ENCODE measurements at regions not wholly inside any gene's neighbourhood (a gene's known extent, or its start where the extent isn't known, plus 50 kb on each side); places are given as distances from the start of the nearest gene placed in this dataset.
"Not testable (repeated sequence)": the region's sequence is repeated elsewhere in the genome, so short reads cannot be mapped to it uniquely, and the experiment has no call there.

DNA sequence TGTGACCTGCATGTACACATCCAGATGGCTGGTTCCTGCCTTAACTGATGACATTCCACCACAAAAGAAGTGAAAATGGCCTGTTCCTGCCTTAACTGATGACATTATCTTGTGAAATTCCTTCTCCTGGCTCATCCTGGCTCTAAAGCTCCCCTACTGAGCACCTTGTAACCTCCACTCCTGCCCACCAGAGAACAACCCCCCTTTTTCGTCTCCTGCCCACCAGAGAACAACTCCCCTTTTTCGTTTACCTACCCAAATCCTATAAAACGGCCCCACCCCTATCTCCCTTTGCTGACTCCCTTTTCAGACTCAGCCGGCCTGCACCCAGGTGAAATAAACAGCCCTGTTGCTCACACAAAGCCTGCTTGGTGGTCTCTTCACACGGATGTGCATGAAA is 212.2 kb downstream of the KITLG start:
- not testable (repeated sequence) for DNase-seq (ENCODE audit: low spot score)

DNA sequence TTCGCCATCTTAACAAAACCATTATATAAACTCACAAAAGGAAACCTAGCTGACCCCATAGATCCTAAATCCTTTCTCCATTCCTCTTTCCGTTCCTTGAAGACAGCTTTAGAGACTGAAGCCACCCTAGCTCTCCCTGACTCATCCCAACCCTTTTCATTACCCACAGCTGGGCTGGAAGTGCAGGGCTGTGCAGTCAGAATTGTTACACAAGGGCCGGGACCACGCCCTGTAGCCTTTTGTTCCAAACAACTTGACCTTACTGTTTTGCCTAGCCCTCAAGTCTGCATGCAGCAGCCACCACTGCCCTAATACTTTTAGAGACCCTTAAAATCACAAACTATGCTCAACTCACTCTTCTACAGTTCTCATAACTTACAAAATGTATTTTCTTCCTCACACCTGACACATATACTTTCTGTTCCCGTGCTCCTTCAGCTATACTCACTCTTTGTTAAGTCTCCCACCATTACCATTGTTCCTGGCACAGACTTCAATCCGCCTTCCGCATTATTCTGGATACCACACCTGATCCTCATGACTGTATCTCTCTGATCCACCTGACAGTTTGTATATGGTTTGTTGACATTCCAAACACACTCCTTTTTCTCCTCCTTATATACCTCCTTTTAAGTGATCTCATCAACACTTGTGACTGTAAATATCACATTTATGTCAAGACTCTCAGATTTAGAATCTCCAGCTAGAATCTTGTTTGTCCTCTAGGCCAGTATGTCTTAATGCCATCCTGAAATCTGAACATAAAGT is 208.7 kb downstream of the KITLG start:
- no peak for DNase-seq (ENCODE audit: low spot score)

DNA sequence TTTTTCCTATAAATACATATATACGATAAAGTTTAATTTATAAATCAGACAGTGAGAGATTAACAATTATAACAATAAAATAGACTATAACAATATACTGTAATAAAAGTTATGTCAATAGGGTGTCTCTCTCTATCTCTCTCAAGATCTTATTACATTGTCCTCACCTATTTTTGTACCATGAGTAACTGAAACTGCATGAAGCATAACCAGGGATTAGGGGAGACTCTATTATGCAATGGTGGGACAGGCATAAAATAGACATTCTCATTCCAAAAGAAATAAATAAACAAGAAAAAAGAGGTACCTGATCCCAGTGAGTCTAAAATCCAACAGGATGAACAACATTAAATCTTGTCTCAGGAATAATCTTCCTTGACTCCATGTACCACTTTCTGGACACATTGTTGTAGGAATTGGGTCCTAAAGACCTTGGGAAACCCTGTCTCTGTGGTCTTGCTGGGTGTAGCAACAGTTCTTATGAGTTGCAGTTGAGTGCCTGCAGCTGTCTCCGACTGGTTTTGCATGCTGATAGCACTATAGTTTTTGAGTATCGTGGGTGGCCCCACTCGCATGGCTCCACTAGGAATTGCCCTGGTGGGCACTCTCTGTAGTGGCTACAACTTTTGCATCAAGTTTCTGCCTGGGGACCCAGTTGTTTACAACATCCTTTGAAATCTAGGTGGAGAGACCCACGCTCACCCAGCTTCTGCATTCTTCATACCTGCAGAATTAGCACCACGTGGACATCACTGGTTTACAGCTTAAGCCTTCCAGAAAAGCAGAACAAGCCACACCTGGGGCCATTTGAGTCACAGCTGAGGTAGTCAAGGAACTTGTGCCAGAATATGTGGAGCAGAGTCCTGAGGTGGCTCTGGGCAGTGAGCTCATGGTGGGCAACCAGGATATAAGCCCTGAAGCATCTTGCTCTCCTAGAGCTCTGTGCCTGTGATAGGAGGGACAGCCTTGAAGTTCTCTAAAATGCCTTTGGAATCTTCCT is 204.7 kb downstream of the KITLG start:
- no peak for DNase-seq (ENCODE audit: low spot score)

DNA sequence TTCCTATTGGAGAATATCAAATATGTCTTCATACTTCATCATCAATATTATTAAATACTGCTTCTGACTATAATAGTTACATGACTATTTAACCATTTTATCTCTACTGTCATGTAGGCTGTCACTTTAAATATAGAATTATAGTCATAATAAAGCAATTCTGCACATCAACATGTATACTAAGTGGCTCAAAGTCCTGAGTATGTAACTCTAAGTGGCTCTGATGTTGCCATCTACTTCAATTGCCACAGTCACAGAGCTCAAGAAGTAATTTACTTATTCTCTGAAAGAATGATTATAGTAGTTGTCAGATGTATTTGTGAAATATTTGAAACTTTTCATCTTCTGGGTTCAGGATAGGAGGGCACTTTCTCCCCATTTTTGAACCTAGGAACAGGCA is 202.3 kb downstream of the KITLG start:
- DNase-seq (ENCODE audit: low spot score): no peak

DNA sequence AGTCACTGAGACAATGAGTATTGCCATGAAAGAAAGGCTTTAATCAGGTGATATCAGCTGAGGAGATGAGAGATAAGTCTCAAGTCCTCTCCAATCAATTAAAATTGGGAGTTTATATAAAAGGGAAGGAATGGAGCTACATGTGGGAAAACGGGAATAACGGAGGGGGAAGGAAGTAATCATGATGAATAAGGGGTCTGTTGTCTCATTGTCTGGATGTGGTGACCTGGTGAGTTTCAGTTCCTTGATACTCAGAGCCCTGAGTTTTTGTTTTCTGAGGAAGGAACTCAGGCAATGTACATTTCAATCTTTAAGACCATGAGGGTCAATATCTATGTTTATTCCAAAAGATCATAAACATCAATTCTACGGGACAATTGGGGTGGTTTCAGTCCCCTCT is 198.8 kb downstream of the KITLG start:
- DNase-seq (ENCODE audit: low spot score): no peak

DNA sequence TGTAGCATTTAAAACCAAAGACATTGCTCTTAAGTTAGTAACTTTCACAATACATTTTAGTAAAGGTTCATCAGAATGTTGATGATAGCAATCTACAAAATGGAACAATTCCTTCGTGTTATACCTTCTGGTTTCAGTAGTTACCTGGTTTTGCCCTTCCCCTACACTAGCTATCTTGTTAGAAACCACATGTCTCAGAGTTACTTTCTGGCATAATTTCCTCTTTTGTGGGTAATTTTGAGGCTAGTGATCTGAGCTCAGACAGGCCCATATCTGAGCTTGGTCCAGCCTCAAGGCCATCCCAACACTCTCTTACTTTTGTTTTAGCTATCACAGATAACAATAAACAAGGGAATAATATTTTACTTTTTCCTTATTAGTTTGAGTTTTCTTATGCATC is 196.9 kb downstream of the KITLG start:
- no peak for DNase-seq (ENCODE audit: low spot score)

DNA sequence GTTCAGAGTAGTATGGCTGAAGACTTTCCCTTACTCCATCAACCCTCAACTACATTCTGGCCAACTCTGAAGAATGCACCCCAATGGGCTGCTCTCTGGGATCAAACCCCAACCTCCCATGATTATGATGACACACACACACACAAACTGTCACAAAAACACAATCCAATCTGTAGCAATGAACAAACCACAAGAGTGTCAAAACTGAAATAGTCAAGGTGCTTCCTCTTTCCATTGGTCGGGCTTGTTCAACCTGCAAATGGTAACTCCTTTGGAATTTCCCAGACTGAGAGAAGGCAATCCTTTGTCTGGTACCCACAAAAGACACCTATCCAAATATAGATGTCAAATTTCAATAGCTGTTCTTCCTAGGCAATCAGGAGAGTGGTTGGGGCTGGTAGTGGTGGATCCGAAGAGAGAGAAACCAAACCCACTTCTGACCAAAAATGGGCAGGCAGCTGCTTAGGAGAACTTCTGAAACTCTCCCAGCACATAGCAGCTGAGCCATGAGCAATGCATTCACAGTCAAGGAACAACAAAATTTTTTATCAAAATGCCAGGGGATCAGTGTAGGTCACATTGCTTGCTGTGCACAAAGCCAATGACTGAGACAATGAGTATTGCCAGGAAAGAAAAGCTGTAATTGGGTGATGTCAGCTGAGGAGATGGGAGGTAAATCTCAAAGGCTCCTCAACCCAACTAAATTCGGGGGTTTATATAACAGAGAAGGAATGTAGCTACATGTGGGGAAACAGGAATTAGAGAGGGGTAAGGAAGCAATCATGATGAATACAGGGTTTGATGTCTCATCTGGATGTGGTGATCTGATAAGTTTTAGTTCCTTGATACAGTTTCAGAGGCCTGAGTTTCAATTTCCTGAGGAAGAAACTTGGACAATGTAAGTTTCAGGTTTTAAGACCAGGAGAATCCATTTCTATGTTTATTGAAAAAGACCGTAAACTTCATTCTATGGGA is 191.4 kb downstream of the KITLG start:
- no peak for DNase-seq (ENCODE audit: low spot score)

DNA sequence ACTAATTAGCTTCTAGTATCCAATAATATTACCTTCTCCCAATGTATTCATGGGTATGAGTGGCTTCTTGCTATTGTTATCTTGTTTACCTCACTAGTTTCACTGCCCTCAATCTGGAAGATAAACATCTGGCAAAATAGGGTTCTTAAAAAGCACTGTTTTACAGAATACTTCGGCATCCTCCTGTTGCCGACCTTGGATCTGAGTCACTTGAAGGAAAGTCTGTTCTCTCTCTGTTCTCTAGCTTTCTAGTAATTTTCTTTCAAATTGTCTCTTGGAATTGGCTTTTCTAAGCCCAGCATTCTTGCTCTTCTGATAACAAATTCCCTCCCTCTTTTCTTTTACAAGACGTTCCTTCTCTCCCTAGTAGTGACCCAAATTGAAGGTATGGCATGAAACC is 189.5 kb downstream of the KITLG start:
- no peak for DNase-seq (ENCODE audit: low spot score)

DNA sequence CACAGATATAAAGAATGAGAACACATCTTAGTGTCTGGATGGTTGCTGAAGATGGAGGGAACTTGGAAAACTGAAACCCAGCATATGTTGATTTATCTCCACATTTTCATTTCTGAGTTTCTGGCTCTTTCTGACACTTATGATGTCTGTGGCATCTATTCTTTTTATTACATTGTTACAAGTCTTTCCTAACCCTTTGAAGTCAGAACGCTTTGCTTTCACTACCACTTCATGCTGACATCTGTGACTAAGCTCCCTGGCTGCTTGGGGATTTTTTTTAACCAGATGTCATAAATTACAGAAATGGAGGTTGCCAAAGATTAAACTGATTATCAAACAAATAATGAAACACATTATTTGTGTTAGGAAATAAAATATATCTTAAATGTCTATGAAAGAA is 188.7 kb downstream of the KITLG start:
- DNase-seq (ENCODE audit: low spot score): peak; percentile 20

DNA sequence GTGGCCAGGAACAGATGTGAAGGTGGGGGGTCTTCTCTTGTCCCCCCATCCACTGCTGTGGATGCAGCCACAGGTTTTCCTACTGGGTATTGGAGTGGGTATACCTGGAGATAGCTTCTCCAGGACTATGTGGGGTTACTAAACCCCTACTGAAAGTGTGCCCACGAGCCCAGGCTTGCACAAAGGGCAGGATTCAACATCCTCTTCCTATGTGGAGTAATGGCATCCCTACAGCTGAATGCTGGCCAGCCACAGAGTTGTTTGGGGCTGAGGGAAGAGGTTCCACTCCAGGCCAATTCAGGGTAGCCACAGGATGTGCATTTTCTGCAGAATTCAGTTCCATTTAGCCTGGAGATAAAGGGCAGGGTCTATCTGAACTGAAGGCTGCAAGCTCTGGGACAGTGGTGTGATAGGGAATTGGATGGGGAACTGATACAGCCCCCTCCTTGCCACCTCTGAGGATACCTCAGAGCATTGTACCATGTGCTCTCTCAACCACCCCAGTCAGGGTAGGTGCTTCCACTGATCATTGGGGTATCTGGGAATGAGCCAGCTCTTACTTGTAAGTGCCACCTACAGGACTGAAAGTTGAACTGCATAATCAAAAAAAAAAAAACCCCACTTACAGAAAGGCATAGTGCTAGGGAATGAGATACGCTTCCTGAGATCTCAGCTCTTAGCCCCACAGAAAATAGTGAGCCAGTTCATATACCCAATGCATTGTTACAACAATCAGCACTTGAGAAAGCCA is 187.1 kb downstream of the KITLG start:
- peak; percentile 43 for DNase-seq (ENCODE audit: low spot score)

DNA sequence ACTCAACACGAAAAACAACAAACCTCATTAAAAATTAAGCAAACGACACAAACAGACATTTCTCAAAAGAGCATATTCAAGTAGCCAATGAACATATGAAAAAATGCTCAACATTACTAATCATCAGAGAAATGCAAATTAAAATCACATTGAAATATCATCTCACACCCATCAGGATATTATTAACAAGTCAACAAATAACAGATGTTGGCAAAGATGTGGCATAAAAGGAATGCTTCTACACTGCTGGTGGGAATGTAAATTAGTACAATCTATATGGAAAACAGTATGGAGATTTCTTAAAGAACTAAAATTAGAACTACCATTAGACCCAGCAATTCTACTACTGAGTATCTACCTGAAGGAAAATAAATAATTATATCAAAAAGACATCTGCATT is 182.2 kb downstream of the KITLG start:
- DNase-seq (ENCODE audit: low spot score): no peak

DNA sequence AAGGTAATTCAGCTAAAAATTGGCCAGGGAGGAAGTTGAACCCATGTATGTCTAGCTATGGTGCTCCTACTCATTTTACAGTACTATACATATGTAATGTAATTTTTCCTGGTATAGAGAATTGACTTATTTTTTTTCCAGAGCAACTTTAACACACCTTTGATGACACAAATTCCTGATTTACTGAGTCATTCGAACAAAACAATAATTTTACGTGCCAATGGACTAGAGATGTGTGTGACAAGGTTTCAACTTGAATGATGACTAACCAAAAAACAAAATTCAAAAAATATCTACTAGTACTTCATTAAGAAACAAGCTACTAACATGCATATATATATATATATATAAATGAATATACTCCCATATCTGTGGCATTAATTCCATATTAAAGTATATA is 180.5 kb downstream of the KITLG start:
- no peak for DNase-seq (ENCODE audit: low spot score)

DNA sequence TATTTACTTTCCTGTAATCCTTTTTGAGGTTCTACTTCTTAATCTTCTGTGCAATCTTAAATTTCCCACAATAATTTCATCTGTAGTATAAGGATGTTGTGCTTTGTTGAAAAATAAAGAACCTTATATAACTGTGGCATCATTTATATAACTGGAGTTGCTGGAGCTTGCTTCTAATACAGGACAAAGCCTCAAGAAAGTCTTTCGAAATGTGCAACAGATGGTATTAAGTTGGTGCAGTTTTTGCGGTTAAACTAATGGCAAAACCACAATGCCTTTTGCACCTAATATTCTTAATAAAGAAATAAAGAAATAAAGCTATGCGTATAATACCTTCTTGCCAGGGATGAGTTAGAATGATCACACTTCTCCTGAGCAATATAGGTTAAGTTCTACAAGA is 180.0 kb downstream of the KITLG start:
- no peak for DNase-seq (ENCODE audit: low spot score)

DNA sequence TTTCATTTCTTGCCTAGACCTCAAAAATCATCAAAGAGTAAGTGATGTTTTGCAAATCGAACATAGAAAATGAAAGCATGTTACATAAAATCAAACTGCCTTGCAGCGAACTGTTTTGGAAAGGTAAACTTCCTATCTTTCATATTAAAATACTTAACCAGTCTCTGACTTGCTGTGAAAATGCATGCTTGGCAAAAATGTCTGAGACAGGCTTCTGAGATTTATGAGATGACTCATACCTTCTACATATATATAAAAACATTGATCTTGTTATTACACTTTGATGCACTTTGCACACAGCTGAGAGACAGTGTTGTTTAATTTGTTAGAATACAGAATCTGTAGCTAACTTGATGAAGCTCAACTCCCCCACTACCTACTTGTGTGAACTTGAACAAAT is 179.1 kb downstream of the KITLG start:
- DNase-seq (ENCODE audit: low spot score): no peak

DNA sequence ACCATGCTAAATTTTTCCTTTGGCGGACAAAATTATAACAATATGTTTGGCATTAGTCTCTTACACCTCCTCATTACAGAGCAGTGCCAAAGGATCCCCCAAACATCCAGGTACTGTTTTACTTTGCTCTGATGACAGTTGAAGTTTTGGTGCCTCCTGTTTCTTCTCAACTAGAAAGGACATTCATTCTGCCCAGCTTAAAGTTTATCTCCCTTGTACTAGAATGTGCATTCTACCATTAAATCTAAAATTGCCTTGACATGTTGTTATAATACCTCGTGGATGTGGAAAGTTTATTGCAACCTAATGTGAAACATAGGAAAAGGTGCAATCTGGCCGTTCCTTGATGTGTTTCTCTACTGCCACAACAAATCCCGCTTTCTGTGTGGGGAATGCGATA is 173.4 kb downstream of the KITLG start:
- no peak for DNase-seq (ENCODE audit: low spot score)

DNA sequence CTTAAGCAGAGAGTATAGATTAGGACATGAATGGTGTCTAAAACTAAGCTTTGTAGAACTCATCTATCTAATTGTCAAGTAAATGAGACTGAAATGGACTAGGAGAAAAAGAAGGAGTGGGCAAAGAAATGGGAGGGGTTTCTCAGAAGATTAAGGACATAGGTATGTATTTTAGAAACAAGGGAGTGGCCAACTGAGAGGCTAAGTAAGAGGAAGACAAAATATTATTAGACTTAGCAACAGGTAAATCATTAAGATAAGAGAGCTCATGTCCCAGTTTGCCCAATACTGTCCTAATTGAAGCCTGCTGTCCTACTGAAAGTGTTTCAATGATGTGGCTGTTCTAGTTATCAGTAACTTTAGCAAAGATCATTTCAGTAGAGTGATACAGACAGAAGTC is 171.4 kb downstream of the KITLG start:
- no peak for DNase-seq (ENCODE audit: low spot score)

DNA sequence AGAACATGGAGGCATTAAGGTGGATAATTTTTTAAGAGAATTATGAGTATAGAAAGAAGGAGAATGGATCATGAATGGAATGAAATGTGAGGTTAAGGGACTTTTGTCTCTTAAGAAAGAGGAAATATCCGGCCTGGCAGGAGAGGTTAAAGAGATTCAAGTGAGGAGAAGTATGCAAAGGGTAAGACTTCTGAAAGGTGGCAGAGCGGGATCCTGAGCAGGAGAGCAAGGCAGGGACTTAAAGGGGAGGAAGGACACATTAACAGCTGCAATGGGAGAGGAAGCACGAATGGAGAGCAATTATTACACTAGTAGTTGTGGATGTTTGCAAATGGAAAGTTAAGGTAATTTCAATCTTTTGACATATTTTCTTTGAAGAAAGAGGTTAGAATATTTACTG is 171.0 kb downstream of the KITLG start:
- DNase-seq (ENCODE audit: low spot score): no peak

DNA sequence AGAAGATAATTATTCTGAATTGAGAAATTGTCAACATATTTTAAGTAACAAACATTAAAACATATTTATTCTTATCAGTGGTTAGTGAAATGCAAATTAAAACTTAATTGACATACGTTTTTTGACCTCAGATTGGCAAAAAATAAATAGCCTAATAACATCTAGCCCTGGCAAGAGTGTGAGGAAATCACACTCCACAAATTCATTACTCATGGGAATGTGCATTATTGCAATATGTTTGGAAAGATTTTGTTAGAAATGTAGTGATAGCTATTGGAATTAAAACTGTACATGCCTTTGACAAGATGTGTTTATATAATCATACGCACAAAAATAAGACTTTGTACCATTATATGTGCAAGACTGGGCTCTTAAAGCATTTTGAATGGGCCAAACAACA is 168.6 kb downstream of the KITLG start:
- DNase-seq (ENCODE audit: low spot score): no peak

DNA sequence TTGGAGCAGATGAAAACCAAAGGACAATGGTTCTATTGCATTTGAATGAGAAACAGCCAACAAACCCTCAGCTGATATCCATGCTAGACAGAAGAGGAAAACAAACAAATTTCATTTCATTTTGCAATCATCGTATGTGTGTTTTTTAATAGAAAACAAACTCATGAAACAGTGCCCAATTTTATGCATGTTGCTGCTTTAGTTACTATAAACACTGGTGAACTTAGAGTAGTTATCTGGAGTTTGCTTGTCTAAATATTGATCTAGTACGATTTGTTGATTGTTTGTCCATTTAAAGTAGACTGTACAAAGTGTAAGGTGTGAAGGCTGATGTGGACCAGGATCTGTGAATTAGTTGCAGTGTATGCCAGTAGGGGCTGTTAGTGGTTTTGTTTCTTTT is 166.6 kb downstream of the KITLG start:
- DNase-seq (ENCODE audit: low spot score): no peak

DNA sequence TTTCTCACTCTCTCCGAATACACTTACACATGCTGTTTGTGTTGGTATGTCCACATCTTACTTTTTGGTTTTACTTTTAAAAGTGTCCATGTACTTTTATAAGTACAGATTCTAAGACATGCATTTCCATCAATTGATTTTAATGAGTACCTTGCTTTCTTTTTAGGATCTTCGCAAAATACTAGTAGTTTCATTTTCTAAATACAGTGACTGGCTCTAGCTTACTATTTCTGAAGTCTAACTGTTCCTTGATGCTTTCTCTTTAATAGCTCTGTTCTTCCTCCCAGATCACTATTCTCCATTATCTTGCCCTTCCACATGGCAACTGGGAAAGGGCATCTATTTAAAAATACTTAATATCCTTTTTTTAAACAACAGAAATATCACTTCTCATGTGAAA is 164.1 kb downstream of the KITLG start:
- DNase-seq (ENCODE audit: low spot score): no peak

DNA sequence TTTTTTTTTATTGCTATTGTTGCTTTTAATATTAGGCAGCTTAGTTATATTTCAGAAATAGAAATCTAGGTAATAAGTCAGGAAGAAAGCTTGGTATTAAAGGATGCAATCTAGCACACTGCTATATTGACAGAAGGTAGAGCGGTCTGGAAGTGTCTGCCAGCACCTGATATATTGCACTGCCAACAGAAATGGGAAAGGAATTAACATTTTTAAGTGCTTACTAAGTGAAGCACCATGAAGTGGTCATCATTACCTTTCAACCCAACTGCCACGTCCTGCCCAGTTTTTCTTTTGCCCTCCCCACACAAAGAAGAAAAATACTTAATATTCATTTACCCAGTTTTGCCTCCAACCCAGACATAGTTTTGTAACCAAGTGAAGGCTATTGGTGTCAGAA is 163.5 kb downstream of the KITLG start:
- no peak for DNase-seq (ENCODE audit: low spot score)

All from RKO (cell line).